H9 (cell line): ENCODE measurements at regions not wholly inside any gene's neighbourhood (a gene's known extent, or its start where the extent isn't known, plus 50 kb on each side); places are given as distances from the start of the nearest gene placed in this dataset.

Source experiments
- DNase-seq: peaks from one replicate; pipeline ENCODE4 v3.0.0-alpha.2; 2017
- H2AFZ ChIP-seq: one replicate; pipeline ENCODE4 v1.6.1; 2013; ENCODE audit warnings: mild to moderate bottlenecking, low read length, control low read depth, moderate library complexity
- H2AK5ac ChIP-seq: 2 replicates; pipeline ENCODE4 v1.6.1; 2013; ENCODE audit warnings: low read length, control low read depth, mixed read lengths; ENCODE audit not compliant: insufficient read length
- H2BK120ac ChIP-seq: one replicate; pipeline ENCODE4 v1.6.1; 2013; ENCODE audit warnings: low read depth, mild to moderate bottlenecking, low read length, control low read depth, inconsistent platforms; ENCODE audit not compliant: poor library complexity, severe bottlenecking
- H2BK12ac ChIP-seq: 2 replicates; pipeline ENCODE4 v1.6.1; 2013; ENCODE audit warnings: low read length, control low read depth, mixed read lengths, low read depth; ENCODE audit not compliant: insufficient read length
- H2BK15ac ChIP-seq: 2 replicates; pipeline ENCODE4 v1.6.1; 2013; ENCODE audit warnings: low read depth, low read length, control low read depth
- H2BK20ac ChIP-seq: one replicate; pipeline ENCODE4 v1.6.1; 2013; ENCODE audit warnings: low read depth, mild to moderate bottlenecking, low read length, control low read depth, inconsistent platforms; ENCODE audit not compliant: poor library complexity, severe bottlenecking
- H2BK5ac ChIP-seq: 2 replicates; pipeline ENCODE4 v1.6.1; 2013; ENCODE audit warnings: low read length, control low read depth, mixed read lengths; ENCODE audit not compliant: insufficient read length
- H3K14ac ChIP-seq: 2 replicates; pipeline ENCODE4 v1.6.1; 2013; ENCODE audit warnings: low read length, control low read depth; ENCODE audit not compliant: insufficient read depth
- H3K18ac ChIP-seq: 2 replicates; pipeline ENCODE4 v1.6.1; 2013; ENCODE audit warnings: low read depth, mild to moderate bottlenecking, mixed read lengths, low read length, control low read depth; ENCODE audit not compliant: insufficient read length
- H3K23ac ChIP-seq: 2 replicates; pipeline ENCODE4 v1.6.1; 2013; ENCODE audit warnings: low read length, control low read depth, mixed read lengths, low read depth; ENCODE audit not compliant: insufficient read length
- H3K23me2 ChIP-seq: 2 replicates; pipeline ENCODE4 v1.6.1; 2013; ENCODE audit warnings: low read depth, mild to moderate bottlenecking, mixed read lengths, low read length, control low read depth; ENCODE audit not compliant: insufficient read length, poor library complexity, severe bottlenecking
- H3K27ac ChIP-seq: 2 replicates; pipeline ENCODE4 v1.5.1; 2013; ENCODE audit warnings: low read length, control low read depth, mixed read lengths, low read depth; ENCODE audit not compliant: insufficient read length
- H3K27me3 ChIP-seq: 2 replicates; pipeline ENCODE4 v1.6.1; 2013; ENCODE audit warnings: low read length, control low read depth, inconsistent platforms; ENCODE audit not compliant: insufficient read depth
- H3K4ac ChIP-seq: 2 replicates; pipeline ENCODE4 v1.6.1; 2013; ENCODE audit warnings: low read depth, mild to moderate bottlenecking, control low read depth, inconsistent platforms, low read length, moderate library complexity
- H3K4me1 ChIP-seq: 2 replicates; pipeline ENCODE4 v1.6.1; 2013; ENCODE audit warnings: low read length, control low read depth, inconsistent platforms; ENCODE audit not compliant: insufficient read depth
- H3K4me2 ChIP-seq: 2 replicates; pipeline ENCODE4 v1.6.1; 2013; ENCODE audit warnings: low read length, control low read depth, mixed read lengths; ENCODE audit not compliant: insufficient read length, insufficient read depth
- H3K56ac ChIP-seq: 2 replicates; pipeline ENCODE4 v1.6.1; 2013; ENCODE audit warnings: low read depth, mild to moderate bottlenecking, mixed read lengths, low read length, control low read depth; ENCODE audit not compliant: insufficient read length
- H3K79me1 ChIP-seq: 2 replicates; pipeline ENCODE4 v1.6.1; 2013; ENCODE audit warnings: low read depth, mild to moderate bottlenecking, moderate library complexity, low read length, control low read depth, inconsistent platforms; ENCODE audit not compliant: insufficient read depth, poor library complexity, severe bottlenecking
- H3K79me2 ChIP-seq: 2 replicates; pipeline ENCODE4 v1.6.1; 2013; ENCODE audit warnings: low read length, control low read depth, inconsistent platforms; ENCODE audit not compliant: insufficient read depth
- H3K9ac ChIP-seq: 2 replicates; pipeline ENCODE4 v1.6.1; 2013; ENCODE audit warnings: low read length, control low read depth, mixed read lengths; ENCODE audit not compliant: insufficient read length; ENCODE audit errors: extremely low read depth
- H3K9me3 ChIP-seq: one replicate; pipeline ENCODE4 v1.6.1; 2013; ENCODE audit warnings: low read depth, low read length, inconsistent platforms; ENCODE audit not compliant: control insufficient read depth
- H3T11ph ChIP-seq: one replicate; pipeline ENCODE4 v1.6.1; 2013; ENCODE audit warnings: mild to moderate bottlenecking, low read length, control low read depth, inconsistent platforms
- H4K20me1 ChIP-seq: one replicate; pipeline ENCODE4 v1.6.1; 2013; ENCODE audit not compliant: control insufficient read depth, insufficient read length, insufficient read depth
- H4K5ac ChIP-seq: 2 replicates; pipeline ENCODE4 v1.6.1; 2013; ENCODE audit warnings: low read depth, mild to moderate bottlenecking, mixed read lengths, low read length, control low read depth; ENCODE audit not compliant: insufficient read length
- H4K8ac ChIP-seq: replicated peaks from 2 replicates; pipeline ENCODE4 v1.6.1; 2013; ENCODE audit warnings: low read length, control low read depth, mixed read lengths, low read depth; ENCODE audit not compliant: insufficient read length
- H4K91ac ChIP-seq: 2 replicates; pipeline ENCODE4 v1.6.1; 2013; ENCODE audit warnings: low read depth, mild to moderate bottlenecking, moderate library complexity, mixed read lengths, low read length, control low read depth; ENCODE audit not compliant: insufficient read length
- H3K27ac Mint-ChIP-seq, 3 experiments: 2 replicates in 2 of 3; 3 replicates in 1 of 3; pipeline ENCODE4 v1.8.0; 2020 to 2021; ENCODE audit warnings: mixed read lengths in 3 of 3, mild to moderate bottlenecking in 1 of 3, moderate library complexity in 1 of 3
- H3K27me3 Mint-ChIP-seq: 2 replicates; pipeline ENCODE4 v1.8.0; 2021; ENCODE audit warnings: low read depth, mild to moderate bottlenecking, moderate library complexity, mixed read lengths
- H3K36me3 Mint-ChIP-seq, 3 experiments: 2 replicates in 2 of 3; 3 replicates in 1 of 3; pipeline ENCODE4 v1.8.0; 2020 to 2021; ENCODE audit warnings: low read depth in 3 of 3, mixed read lengths in 3 of 3; ENCODE audit not compliant: insufficient read depth in 1 of 3
- H3K4me1 Mint-ChIP-seq, 2 experiments: 2 replicates each; pipeline ENCODE4 v1.8.0; 2020; ENCODE audit warnings: mixed read lengths in 2 of 2
- H3K4me3 Mint-ChIP-seq, 2 experiments: 2 replicates in 1 of 2; 3 replicates in 1 of 2; pipeline ENCODE4 v1.8.0; 2020 to 2021; ENCODE audit warnings: mild to moderate bottlenecking in 2 of 2, mixed read lengths in 2 of 2, moderate library complexity in 1 of 2
- H3K9me3 Mint-ChIP-seq, 2 experiments: 2 replicates in 1 of 2; 3 replicates in 1 of 2; pipeline ENCODE4 v1.8.0; 2020; ENCODE audit warnings: mild to moderate bottlenecking in 2 of 2, mixed read lengths in 2 of 2, moderate library complexity in 1 of 2
- WGBS: extraction: QIAGEN DNeasy Blood & Tissue Kit; methylation state at CpG from one replicate; pipeline ENCODE4 v1.1.7; 2013; ENCODE audit warnings: missing lambda C conversion rate, low lambda C conversion rate, mixed read lengths; ENCODE audit not compliant: insufficient read length; ENCODE audit errors: extremely low coverage; 5-methylcytosine and 5-hydroxymethylcytosine counted together
- TF ChIP-seq, protein P1 (sequence below): fragments of 200-600 bp; sonication (generic); conservative IDR thresholded peaks from 3 replicates; pipeline ENCODE4 v1.8.0; 2021; ENCODE audit warnings: antibody characterized with exemption, mild to moderate bottlenecking

DNA sequence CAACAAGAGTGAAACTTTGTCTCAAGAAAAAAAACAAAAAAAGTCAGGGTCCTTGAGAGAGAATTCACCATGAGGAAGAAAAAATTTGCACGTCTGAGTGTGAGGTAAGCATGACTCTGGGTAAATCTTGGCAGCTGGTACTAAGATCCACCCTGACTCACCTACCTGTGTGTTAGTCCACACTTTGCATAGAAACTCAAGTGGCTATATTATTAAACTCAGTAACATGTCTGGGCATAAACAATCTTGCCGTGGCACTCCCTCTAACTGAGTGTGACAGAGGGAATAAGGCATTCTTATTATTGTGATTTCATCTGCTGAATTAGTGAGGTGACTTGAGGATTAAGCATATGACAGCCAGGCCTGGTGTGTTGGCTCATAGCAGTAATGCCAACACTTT lies 259.4 kb upstream of the VLDLR start:
- no peak overlapping the region for H3K14ac ChIP-seq
- H2BK5ac ChIP-seq = no peak overlapping the region
- H3K9ac ChIP-seq = no peak overlapping the region
- TF ChIP-seq, protein P1, sequence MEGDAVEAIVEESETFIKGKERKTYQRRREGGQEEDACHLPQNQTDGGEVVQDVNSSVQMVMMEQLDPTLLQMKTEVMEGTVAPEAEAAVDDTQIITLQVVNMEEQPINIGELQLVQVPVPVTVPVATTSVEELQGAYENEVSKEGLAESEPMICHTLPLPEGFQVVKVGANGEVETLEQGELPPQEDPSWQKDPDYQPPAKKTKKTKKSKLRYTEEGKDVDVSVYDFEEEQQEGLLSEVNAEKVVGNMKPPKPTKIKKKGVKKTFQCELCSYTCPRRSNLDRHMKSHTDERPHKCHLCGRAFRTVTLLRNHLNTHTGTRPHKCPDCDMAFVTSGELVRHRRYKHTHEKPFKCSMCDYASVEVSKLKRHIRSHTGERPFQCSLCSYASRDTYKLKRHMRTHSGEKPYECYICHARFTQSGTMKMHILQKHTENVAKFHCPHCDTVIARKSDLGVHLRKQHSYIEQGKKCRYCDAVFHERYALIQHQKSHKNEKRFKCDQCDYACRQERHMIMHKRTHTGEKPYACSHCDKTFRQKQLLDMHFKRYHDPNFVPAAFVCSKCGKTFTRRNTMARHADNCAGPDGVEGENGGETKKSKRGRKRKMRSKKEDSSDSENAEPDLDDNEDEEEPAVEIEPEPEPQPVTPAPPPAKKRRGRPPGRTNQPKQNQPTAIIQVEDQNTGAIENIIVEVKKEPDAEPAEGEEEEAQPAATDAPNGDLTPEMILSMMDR = no peak
- no peaks in the 10 kb centered on the region for H3K9me3 ChIP-seq
- no peak overlapping the region for H2BK20ac ChIP-seq
- H3K56ac ChIP-seq = no peak overlapping the region
- no peak overlapping the region for H4K8ac ChIP-seq
- no peaks in the 10 kb centered on the region for H3K27me3 ChIP-seq
- peaks cover 7% of the 10 kb centered on the region; the same call in 1 of the 2 replicates for H3K4me1 ChIP-seq
- H3K4ac ChIP-seq = no peak overlapping the region
- H4K20me1 ChIP-seq = no peaks in the 10 kb centered on the region
- no peaks in the 10 kb centered on the region for H3K79me1 ChIP-seq
- no peak overlapping the region for H3K4me2 ChIP-seq
- no peak overlapping the region for H2AK5ac ChIP-seq
- H3T11ph ChIP-seq = no peak overlapping the region
- H4K91ac ChIP-seq = no peak overlapping the region
- no peak overlapping the region for H3K4me3 Mint-ChIP-seq
- H3K27ac ChIP-seq = no peak overlapping the region
- H3K23ac ChIP-seq = no peak overlapping the region
- H3K4me1 Mint-ChIP-seq = peaks cover 30 to 32% of the 10 kb centered on the region in 2 experiments
- no peak overlapping the region for H3K27ac Mint-ChIP-seq
- no CpG with 5 or more reads among the region's 2 CpGs for WGBS
- no peak for DNase-seq
- H3K27me3 Mint-ChIP-seq = no peaks in the 10 kb centered on the region
- H3K23me2 ChIP-seq = no peaks in the 10 kb centered on the region
- no peaks in the 10 kb centered on the region for H3K79me2 ChIP-seq
- no peak overlapping the region for H3K18ac ChIP-seq
- no peaks in the 10 kb centered on the region for H3K9me3 Mint-ChIP-seq
- H4K5ac ChIP-seq = no peak overlapping the region
- no peaks in the 10 kb centered on the region for H3K36me3 Mint-ChIP-seq
- H2BK120ac ChIP-seq = no peak overlapping the region
- H2BK12ac ChIP-seq = no peak overlapping the region
- no peak overlapping the region for H2AFZ ChIP-seq
- no peak overlapping the region for H2BK15ac ChIP-seq
